ENCODE measurements at regions not wholly inside any gene's neighbourhood (a gene's known extent, or its start where the extent isn't known, plus 50 kb on each side); places are given as distances from the start of the nearest gene placed in this dataset.

GRCh38 chr12:98325003-98325402 lies 190.4 kb upstream of the TMPO start:
- TF ChIP-seq CTCF (IDR thresholded peaks at IDR 0.05), result no peak
- TF ChIP-seq POLR2A (IDR thresholded peaks at IDR 0.05), result no peak
- TF ChIP-seq POLR2AphosphoS5 (IDR thresholded peaks at IDR 0.05), result no peak
